SK-N-SH treated with all-trans-retinoic acid at 6 μM for 48 hours (cell line): ENCODE measurements at regions not wholly inside any gene's neighbourhood (a gene's known extent, or its start where the extent isn't known, plus 50 kb on each side); places are given as distances from the start of the nearest gene placed in this dataset.
A peak's percentile ranks its signal among the peaks of the same experiment; 100 is the strongest.

Experiments used
- ATAC-seq: fragments of 200-7000 bp; cut with Tn5 transposase; 3 replicates; pipeline ENCODE4 v1.9.1; 2020; ENCODE audit warnings: mild to moderate bottlenecking, moderate library complexity
- ARNTL ChIP-seq: fragments of 450-650 bp; formaldehyde crosslinking; IDR thresholded peaks from 2 replicates; pipeline ENCODE4 v1.5.0; 2020; ENCODE audit warnings: low read depth, mild to moderate bottlenecking, moderate library complexity, borderline replicate concordance
- BACH2 ChIP-seq: fragments of 250-450 bp; sonication (Bioruptor Pico); IDR thresholded peaks from 2 replicates; pipeline ENCODE4 v1.9.0; 2021; ENCODE audit warnings: mild to moderate bottlenecking, borderline replicate concordance
- CSDC2 ChIP-seq: fragments of 250-450 bp; sonication (Bioruptor Pico); IDR thresholded peaks from 2 replicates; pipeline ENCODE4 v1.5.0; 2020; ENCODE audit warnings: mild to moderate bottlenecking, moderate library complexity
- ESRRG ChIP-seq: fragments of 250-450 bp; sonication (Bioruptor Pico); IDR thresholded peaks from 2 replicates; pipeline ENCODE4 v1.6.1; 2021; ENCODE audit warnings: mild to moderate bottlenecking
- GLIS3 ChIP-seq: fragments of 250-450 bp; sonication (Bioruptor Pico); IDR thresholded peaks from 2 replicates; pipeline ENCODE4 v1.5.0; 2020; ENCODE audit warnings: mild to moderate bottlenecking, moderate library complexity
- ISL1 ChIP-seq: fragments of 250-450 bp; sonication (Bioruptor Pico); IDR thresholded peaks from 2 replicates; pipeline ENCODE4 v2.1.2; 2022; ENCODE audit warnings: mild to moderate bottlenecking, moderate library complexity
- OSR1 ChIP-seq: fragments of 250-450 bp; sonication (Bioruptor Pico); IDR thresholded peaks from 2 replicates; pipeline ENCODE4 v1.8.0; 2022; ENCODE audit warnings: moderate library complexity, mild to moderate bottlenecking, inconsistent platforms
- PATZ1 ChIP-seq: fragments of 250-450 bp; sonication (Bioruptor Pico); IDR thresholded peaks from 2 replicates; pipeline ENCODE4 v1.8.0; 2020; ENCODE audit warnings: mild to moderate bottlenecking, moderate library complexity, borderline replicate concordance
- PPARA ChIP-seq: fragments of 250-450 bp; sonication (Bioruptor Pico); IDR thresholded peaks from 2 replicates; pipeline ENCODE4 v1.5.0; 2020; ENCODE audit warnings: mild to moderate bottlenecking, borderline replicate concordance
- RARB ChIP-seq: fragments of 250-450 bp; sonication (Bioruptor Pico); IDR thresholded peaks from 2 replicates; pipeline ENCODE4 v1.8.0; 2021; ENCODE audit warnings: mild to moderate bottlenecking, moderate library complexity
- TCF4 ChIP-seq: fragments of 250-450 bp; sonication (Bioruptor Pico); IDR thresholded peaks from 2 replicates; pipeline ENCODE4 v1.8.0; 2021; ENCODE audit warnings: mild to moderate bottlenecking, moderate library complexity, borderline replicate concordance
- TOX ChIP-seq: fragments of 250-450 bp; sonication (Bioruptor Pico); IDR thresholded peaks from 2 replicates; pipeline ENCODE4 v1.8.0; 2021; ENCODE audit warnings: mild to moderate bottlenecking, moderate library complexity, borderline replicate concordance
- ZFP3 ChIP-seq: fragments of 250-450 bp; sonication (Bioruptor Pico); IDR thresholded peaks from 2 replicates; pipeline ENCODE4 v1.5.0; 2020; ENCODE audit warnings: mild to moderate bottlenecking, moderate library complexity
- ZFP30 ChIP-seq: fragments of 450-650 bp; formaldehyde crosslinking; IDR thresholded peaks from 2 replicates; pipeline ENCODE4 v1.5.0; 2022; ENCODE audit warnings: mild to moderate bottlenecking, moderate library complexity
- ZNF70 ChIP-seq: fragments of 450-650 bp; formaldehyde crosslinking; IDR thresholded peaks from 2 replicates; pipeline ENCODE4 v1.5.0; 2020; ENCODE audit warnings: mild to moderate bottlenecking, moderate library complexity
- ZNF8 ChIP-seq: fragments of 450-650 bp; formaldehyde crosslinking; IDR thresholded peaks from 2 replicates; pipeline ENCODE4 v1.5.0; 2020; ENCODE audit warnings: mild to moderate bottlenecking, moderate library complexity
- TF ChIP-seq, protein P1 (sequence below): fragments of 250-450 bp; sonication (Bioruptor Pico); IDR thresholded peaks from 2 replicates; pipeline ENCODE4 v1.8.0; 2021; ENCODE audit warnings: low read depth, mild to moderate bottlenecking, moderate library complexity, borderline replicate concordance
- TF ChIP-seq, protein P2 (sequence below): fragments of 250-450 bp; sonication (Bioruptor Pico); IDR thresholded peaks from 2 replicates; pipeline ENCODE4 v1.5.0; 2020; ENCODE audit warnings: mild to moderate bottlenecking, moderate library complexity
- TF ChIP-seq, protein P3 (sequence below): fragments of 250-450 bp; sonication (Bioruptor Pico); IDR thresholded peaks from 2 replicates; pipeline ENCODE4 v1.5.1; 2021; ENCODE audit warnings: mild to moderate bottlenecking, moderate library complexity

GRCh38 chr12:87782838-87783237 is 246.4 kb downstream of the C12orf50 start:
- TF ChIP-seq CSDC2 (CRISPR knock-in tag), result no peak
- TF ChIP-seq PPARA (CRISPR knock-in tag), result no peak
- no peak for TF ChIP-seq ZFP30
- TF ChIP-seq RARB (CRISPR knock-in tag), result no peak
- no peak for TF ChIP-seq ZFP3
- no peak for ATAC-seq

DNA sequence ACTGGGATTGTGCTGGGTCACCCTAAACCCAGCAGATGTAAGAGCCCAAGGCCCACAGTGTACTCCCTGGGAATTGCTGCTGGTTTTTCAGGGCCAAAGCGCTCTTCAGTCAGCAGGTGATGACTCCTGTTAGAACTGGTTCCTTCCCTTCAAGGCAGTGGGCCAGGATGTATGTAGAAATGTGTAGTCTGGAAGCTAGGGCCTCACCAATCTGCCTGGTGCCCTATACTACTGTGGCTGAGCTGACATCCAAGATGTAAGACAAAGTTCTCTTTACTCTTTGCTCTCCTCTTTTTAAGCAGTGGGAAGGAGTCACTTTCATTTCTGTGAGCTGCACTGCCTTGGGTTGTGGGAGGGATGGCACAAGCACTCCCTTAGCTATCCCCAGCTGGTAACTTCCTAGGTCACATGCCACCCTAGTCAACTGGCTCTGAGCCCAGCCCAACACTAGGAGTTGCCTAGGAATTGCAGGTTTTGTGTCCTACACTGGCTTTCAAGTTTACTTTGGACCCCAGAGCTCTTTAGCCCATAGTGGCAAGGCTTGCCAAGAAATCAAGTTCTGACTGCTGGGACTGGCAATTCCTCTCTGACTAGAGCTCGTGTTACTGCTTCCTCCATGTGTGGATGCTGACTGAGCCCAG is 249.2 kb downstream of the C12orf50 start:
- peak; percentile 26; the same call in 1 of the 3 replicates for ATAC-seq

GRCh38 chr12:87779016-87779415 is 250.2 kb downstream of the C12orf50 start:
- TF ChIP-seq, protein P1, sequence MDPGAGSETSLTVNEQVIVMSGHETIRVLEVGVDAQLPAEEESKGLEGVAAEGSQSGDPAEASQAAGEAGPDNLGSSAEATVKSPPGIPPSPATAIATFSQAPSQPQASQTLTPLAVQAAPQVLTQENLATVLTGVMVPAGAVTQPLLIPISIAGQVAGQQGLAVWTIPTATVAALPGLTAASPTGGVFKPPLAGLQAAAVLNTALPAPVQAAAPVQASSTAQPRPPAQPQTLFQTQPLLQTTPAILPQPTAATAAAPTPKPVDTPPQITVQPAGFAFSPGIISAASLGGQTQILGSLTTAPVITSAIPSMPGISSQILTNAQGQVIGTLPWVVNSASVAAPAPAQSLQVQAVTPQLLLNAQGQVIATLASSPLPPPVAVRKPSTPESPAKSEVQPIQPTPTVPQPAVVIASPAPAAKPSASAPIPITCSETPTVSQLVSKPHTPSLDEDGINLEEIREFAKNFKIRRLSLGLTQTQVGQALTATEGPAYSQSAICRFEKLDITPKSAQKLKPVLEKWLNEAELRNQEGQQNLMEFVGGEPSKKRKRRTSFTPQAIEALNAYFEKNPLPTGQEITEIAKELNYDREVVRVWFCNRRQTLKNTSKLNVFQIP, result no peak
- 0 out of 2 replicates have a peak, but pooled peaks have one; percentile 31 for TF ChIP-seq ISL1 (CRISPR knock-in tag)
- TF ChIP-seq, all 23 proteins: peak for 1
- ATAC-seq, result no peak; the same call in 2 of the 3 replicates

More for the DNA sequence above, 249.2 kb downstream of the C12orf50 start:
- TF ChIP-seq, protein P1, result no peak
- TF ChIP-seq ZNF70 (CRISPR knock-in tag), result no peak
- TF ChIP-seq ZNF8 (CRISPR knock-in tag), result no peak
- TF ChIP-seq PATZ1 (CRISPR knock-in tag), result no peak
- no peak for TF ChIP-seq PPARA (CRISPR knock-in tag)
- no peak for TF ChIP-seq ESRRG (CRISPR knock-in tag)
- TF ChIP-seq TCF4 (CRISPR knock-in tag), result no peak
- no peak for TF ChIP-seq RARB (CRISPR knock-in tag)
- TF ChIP-seq ZFP30, result no peak
- TF ChIP-seq OSR1 (CRISPR knock-in tag), result no peak
- no peak for TF ChIP-seq ZFP3
- TF ChIP-seq ARNTL (CRISPR knock-in tag), result no peak
- no peak for TF ChIP-seq GLIS3 (CRISPR knock-in tag)
- TF ChIP-seq, protein P2, sequence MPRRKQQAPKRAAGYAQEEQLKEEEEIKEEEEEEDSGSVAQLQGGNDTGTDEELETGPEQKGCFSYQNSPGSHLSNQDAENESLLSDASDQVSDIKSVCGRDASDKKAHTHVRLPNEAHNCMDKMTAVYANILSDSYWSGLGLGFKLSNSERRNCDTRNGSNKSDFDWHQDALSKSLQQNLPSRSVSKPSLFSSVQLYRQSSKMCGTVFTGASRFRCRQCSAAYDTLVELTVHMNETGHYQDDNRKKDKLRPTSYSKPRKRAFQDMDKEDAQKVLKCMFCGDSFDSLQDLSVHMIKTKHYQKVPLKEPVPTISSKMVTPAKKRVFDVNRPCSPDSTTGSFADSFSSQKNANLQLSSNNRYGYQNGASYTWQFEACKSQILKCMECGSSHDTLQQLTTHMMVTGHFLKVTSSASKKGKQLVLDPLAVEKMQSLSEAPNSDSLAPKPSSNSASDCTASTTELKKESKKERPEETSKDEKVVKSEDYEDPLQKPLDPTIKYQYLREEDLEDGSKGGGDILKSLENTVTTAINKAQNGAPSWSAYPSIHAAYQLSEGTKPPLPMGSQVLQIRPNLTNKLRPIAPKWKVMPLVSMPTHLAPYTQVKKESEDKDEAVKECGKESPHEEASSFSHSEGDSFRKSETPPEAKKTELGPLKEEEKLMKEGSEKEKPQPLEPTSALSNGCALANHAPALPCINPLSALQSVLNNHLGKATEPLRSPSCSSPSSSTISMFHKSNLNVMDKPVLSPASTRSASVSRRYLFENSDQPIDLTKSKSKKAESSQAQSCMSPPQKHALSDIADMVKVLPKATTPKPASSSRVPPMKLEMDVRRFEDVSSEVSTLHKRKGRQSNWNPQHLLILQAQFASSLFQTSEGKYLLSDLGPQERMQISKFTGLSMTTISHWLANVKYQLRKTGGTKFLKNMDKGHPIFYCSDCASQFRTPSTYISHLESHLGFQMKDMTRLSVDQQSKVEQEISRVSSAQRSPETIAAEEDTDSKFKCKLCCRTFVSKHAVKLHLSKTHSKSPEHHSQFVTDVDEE (CRISPR knock-in tag), result no peak
- TF ChIP-seq BACH2 (CRISPR knock-in tag), result no peak
- TF ChIP-seq, protein P3, sequence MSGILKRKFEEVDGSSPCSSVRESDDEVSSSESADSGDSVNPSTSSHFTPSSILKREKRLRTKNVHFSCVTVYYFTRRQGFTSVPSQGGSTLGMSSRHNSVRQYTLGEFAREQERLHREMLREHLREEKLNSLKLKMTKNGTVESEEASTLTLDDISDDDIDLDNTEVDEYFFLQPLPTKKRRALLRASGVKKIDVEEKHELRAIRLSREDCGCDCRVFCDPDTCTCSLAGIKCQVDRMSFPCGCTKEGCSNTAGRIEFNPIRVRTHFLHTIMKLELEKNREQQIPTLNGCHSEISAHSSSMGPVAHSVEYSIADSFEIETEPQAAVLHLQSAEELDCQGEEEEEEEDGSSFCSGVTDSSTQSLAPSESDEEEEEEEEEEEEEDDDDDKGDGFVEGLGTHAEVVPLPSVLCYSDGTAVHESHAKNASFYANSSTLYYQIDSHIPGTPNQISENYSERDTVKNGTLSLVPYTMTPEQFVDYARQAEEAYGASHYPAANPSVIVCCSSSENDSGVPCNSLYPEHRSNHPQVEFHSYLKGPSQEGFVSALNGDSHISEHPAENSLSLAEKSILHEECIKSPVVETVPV, result no peak
- no peak for TF ChIP-seq TOX

DNA sequence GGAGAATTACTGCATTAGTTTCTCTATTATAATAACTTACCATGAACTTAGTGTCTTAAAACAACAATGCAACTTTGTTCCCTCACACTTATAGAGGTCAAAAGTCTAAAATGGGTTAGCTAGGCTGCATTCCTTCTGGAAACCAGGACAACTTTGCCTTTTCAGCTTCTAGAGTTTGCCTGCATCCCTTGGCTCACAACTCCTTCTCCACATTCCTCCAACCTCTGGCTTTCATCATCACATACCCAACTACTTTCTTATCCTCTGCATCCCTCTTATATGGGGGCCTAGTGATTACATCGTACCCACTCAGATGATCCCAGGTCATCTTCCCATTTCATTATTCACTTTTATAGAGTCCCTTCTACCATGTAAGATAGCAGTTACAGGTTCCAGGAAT is 251.1 kb downstream of the C12orf50 start:
- no peak for ATAC-seq
- TF ChIP-seq TOX, result no peak
